GM12878 (cell line): ENCODE measurements at regions not wholly inside any gene's neighbourhood (a gene's known extent, or its start where the extent isn't known, plus 50 kb on each side); places are given as distances from the start of the nearest gene placed in this dataset.

ENCODE experiments used
- CBX5 ChIP-seq: sonication (generic); IDR thresholded peaks from 2 replicates; pipeline ENCODE4 v1.6.1; 2016; ENCODE audit warnings: low read depth, moderate library complexity, mild to moderate bottlenecking, inconsistent platforms
- CEBPB ChIP-seq, 2 experiments: fragments of 150-350 bp in 1 of 2; IDR thresholded peaks; 2 replicates each; pipeline ENCODE4 v1.6.1; 2012 to 2014; ENCODE audit warnings: low read depth in 2 of 2, low read length in 2 of 2, borderline replicate concordance in 1 of 2, inconsistent platforms in 1 of 2
- CTCF ChIP-seq, 3 experiments: IDR thresholded peaks in 2 of 3; conservative IDR thresholded peaks in 1 of 3; 2 replicates each; pipeline ENCODE4 v1.5.1; 2011; ENCODE audit warnings: low read depth in 3 of 3, low read length in 3 of 3, mild to moderate bottlenecking in 3 of 3, control low read depth in 2 of 3, moderate library complexity in 2 of 3, inconsistent platforms in 1 of 3, mixed read lengths in 1 of 3; ENCODE audit not compliant: control insufficient read depth in 2 of 3, insufficient read depth in 1 of 3; ENCODE audit errors: extremely low read depth in 1 of 3
- EP300 ChIP-seq, 2 experiments: fragments of 150-350 bp in 1 of 2; IDR thresholded peaks; 2 replicates each; pipeline ENCODE4 v1.6.1; 2011 to 2012; ENCODE audit warnings: low read depth in 2 of 2, low read length in 2 of 2, borderline replicate concordance in 1 of 2, improper control_type of control experiment in 1 of 2, inconsistent platforms in 1 of 2; ENCODE audit not compliant: control insufficient read depth in 1 of 2
- EZH2 ChIP-seq: IDR thresholded peaks from 2 replicates; pipeline ENCODE4 v1.6.1; 2012; ENCODE audit warnings: low read depth, mild to moderate bottlenecking, control low read depth, inconsistent platforms, low read length, borderline replicate concordance; ENCODE audit not compliant: control insufficient read depth
- HDGF ChIP-seq: fragments of 450-650 bp; IDR thresholded peaks from 2 replicates; pipeline ENCODE4 v1.6.1; 2016; ENCODE audit warnings: antibody characterized with exemption
- IKZF2 ChIP-seq, 2 experiments: fragments of 450-650 bp; IDR thresholded peaks; 2 replicates each; pipeline ENCODE4 v1.6.1; 2017; ENCODE audit warnings: mild to moderate bottlenecking in 2 of 2, moderate library complexity in 2 of 2
- POLR2A ChIP-seq: IDR thresholded peaks from 2 replicates; pipeline ENCODE4 v1.6.1; 2011; ENCODE audit warnings: low read depth, mild to moderate bottlenecking, low read length
- SIN3A ChIP-seq: IDR thresholded peaks from 2 replicates; pipeline ENCODE4 v1.6.1; 2012; ENCODE audit warnings: low read depth, low read length, improper control_type of control experiment
- SREBF2 ChIP-seq: IDR thresholded peaks from 2 replicates; pipeline ENCODE4 v1.6.1; 2012; ENCODE audit warnings: mild to moderate bottlenecking, low read length
- STAT3 ChIP-seq: IDR thresholded peaks from 2 replicates; pipeline ENCODE4 v1.6.1; 2011; ENCODE audit warnings: low read depth, low read length, improper control_type of control experiment
- TAF1 ChIP-seq: IDR thresholded peaks from 2 replicates; pipeline ENCODE4 v1.6.1; 2011; ENCODE audit warnings: mild to moderate bottlenecking, low read depth, low read length, borderline replicate concordance

GRCh38 chr3:118641608-118642007, 393.0 kb downstream of the IGSF11 start:
- TF ChIP-seq CTCF (IDR thresholded peaks at IDR 0.05 in 2 of 3, conservative IDR thresholded peaks at IDR 0.05 in 1 of 3; ENCODE audit: control insufficient read depth in 2 of 3, extremely low read depth in 1 of 3, insufficient read depth in 1 of 3, low read depth in 3 of 3, low read length in 3 of 3) (no peak), HDGF (no peak), EZH2 (no peak), EP300 (IDR thresholded peaks at IDR 0.05; ENCODE audit: borderline replicate concordance in 1 of 2, control insufficient read depth in 1 of 2, low read depth in 2 of 2, low read length in 2 of 2) (no peak), TAF1 (no peak), STAT3 (no peak), CEBPB (IDR thresholded peaks at IDR 0.05; ENCODE audit: borderline replicate concordance in 1 of 2, low read depth in 2 of 2, low read length in 2 of 2) (no peak), SREBF2 (no peak), CBX5 (no peak), SIN3A (no peak), IKZF2 (IDR thresholded peaks at IDR 0.05) (no peak), POLR2A (no peak)
